Stomach (tissue), 4 donors: ENCODE measurements at regions not wholly inside any gene's neighbourhood (a gene's known extent, or its start where the extent isn't known, plus 50 kb on each side); places are given as distances from the start of the nearest gene placed in this dataset.

Experiments
- CTCF ChIP-seq, 7 experiments: fragments of 450-650 bp in 4 of 7; fragments of 200-600 bp in 3 of 7; sonication (generic) in 3 of 7; IDR thresholded peaks; one replicate each; pipeline ENCODE4 v1.5.1; 2016 to 2019; ENCODE audit warnings: antibody characterized with exemption in 7 of 7, control low read depth in 2 of 7, mild to moderate bottlenecking in 1 of 7
- EP300 ChIP-seq: sonication (generic); formaldehyde crosslinking; IDR thresholded peaks from one replicate; pipeline ENCODE4 v1.6.1; 2017; ENCODE audit warnings: antibody characterized with exemption
- POLR2A ChIP-seq, 4 donors: fragments of 450-650 bp; IDR thresholded peaks; one replicate each; pipeline ENCODE4 v1.6.1; 2016; ENCODE audit warnings: antibody characterized with exemption in 4 of 4, control low read depth in 2 of 4, mild to moderate bottlenecking in 1 of 4, moderate library complexity in 1 of 4
- POLR2AphosphoS5 ChIP-seq, 3 donors: sonication (generic); formaldehyde crosslinking; IDR thresholded peaks; one replicate each; pipeline ENCODE4 v1.6.1; 2016; ENCODE audit warnings: antibody characterized with exemption in 3 of 3

GRCh38 chr16:31693733-31694132 lies 166.0 kb downstream of the AHSP start:
- no peak for TF ChIP-seq EP300
- no peak for TF ChIP-seq POLR2AphosphoS5 (IDR thresholded peaks at IDR 0.05)
- TF ChIP-seq CTCF (IDR thresholded peaks at IDR 0.05): no peak
- no peak for TF ChIP-seq POLR2A (IDR thresholded peaks at IDR 0.05)
